Neural cell (in vitro differentiated cells): ENCODE measurements at regions not wholly inside any gene's neighbourhood (a gene's known extent, or its start where the extent isn't known, plus 50 kb on each side); places are given as distances from the start of the nearest gene placed in this dataset.
A peak's percentile ranks its signal among the peaks of the same experiment; 100 is the strongest.

Experiments
- CTCF ChIP-seq: fragments of 450-650 bp; IDR thresholded peaks from 2 replicates; pipeline ENCODE4 v1.5.1; 2014; ENCODE audit warnings: antibody characterized with exemption, mild to moderate bottlenecking, moderate library complexity; ENCODE audit not compliant: poor library complexity, severe bottlenecking
- EP300 ChIP-seq: fragments of 450-650 bp; conservative IDR thresholded peaks from 2 replicates; pipeline ENCODE4 v1.6.1; 2014; ENCODE audit warnings: antibody characterized with exemption, mild to moderate bottlenecking, moderate library complexity; ENCODE audit not compliant: poor library complexity, severe bottlenecking
- EZH2 ChIP-seq: fragments of 200-600, 300-800 bp; shearing (Covaris generic), sonication (generic); IDR thresholded peaks from 2 replicates; pipeline ENCODE4 v1.6.1; 2014; ENCODE audit warnings: antibody characterized with exemption, low read length, borderline replicate concordance, mild to moderate bottlenecking; ENCODE audit not compliant: insufficient read depth, poor library complexity, severe bottlenecking
- MXI1 ChIP-seq: fragments of 450-650 bp; conservative IDR thresholded peaks from 2 replicates; pipeline ENCODE4 v1.6.1; 2014; ENCODE audit warnings: antibody characterized with exemption, mild to moderate bottlenecking; ENCODE audit not compliant: poor library complexity, severe bottlenecking
- POLR2AphosphoS5 ChIP-seq: IDR thresholded peaks from 2 replicates; pipeline ENCODE4 v1.6.1; 2012
- RAD21 ChIP-seq: fragments of 450-650 bp; conservative IDR thresholded peaks from 2 replicates; pipeline ENCODE4 v1.6.1; 2014; ENCODE audit warnings: antibody characterized with exemption, mild to moderate bottlenecking, moderate library complexity
- REST ChIP-seq: IDR thresholded peaks from 2 replicates; pipeline ENCODE4 v1.6.1; 2012; ENCODE audit warnings: borderline replicate concordance

GRCh38 chr4:180150818-180151217 lies 2092.4 kb upstream of the TENM3 start:
- TF ChIP-seq CTCF (peak; percentile 66), EP300 (no peak), EZH2 (no peak), REST (no peak), MXI1 (no peak), POLR2AphosphoS5 (no peak), RAD21 (peak; percentile 61)
